ENCODE measurements at regions not wholly inside any gene's neighbourhood (a gene's known extent, or its start where the extent isn't known, plus 50 kb on each side); places are given as distances from the start of the nearest gene placed in this dataset.

DNA sequence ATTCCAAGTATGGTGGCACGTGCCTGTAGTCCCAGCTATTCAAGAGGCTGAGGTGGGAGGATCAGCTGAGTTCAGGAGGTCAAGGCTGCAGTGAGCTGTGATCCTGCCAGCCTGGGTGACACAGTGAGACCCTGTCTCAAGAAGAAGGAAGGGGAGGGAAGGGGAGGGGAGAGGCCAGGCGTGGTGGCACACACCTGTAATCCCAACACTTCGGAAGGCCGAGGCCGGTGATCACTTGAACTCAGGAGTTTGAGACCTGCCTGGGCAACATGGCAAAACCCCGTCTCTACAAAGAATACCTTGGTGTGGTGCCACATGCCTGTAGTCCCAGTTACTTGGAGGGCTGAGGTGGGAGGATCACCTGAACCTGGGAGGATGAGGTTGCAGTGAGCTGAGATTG, 145.7 kb downstream of the SHANK2 start (continued):
- TF ChIP-seq, protein P1, sequence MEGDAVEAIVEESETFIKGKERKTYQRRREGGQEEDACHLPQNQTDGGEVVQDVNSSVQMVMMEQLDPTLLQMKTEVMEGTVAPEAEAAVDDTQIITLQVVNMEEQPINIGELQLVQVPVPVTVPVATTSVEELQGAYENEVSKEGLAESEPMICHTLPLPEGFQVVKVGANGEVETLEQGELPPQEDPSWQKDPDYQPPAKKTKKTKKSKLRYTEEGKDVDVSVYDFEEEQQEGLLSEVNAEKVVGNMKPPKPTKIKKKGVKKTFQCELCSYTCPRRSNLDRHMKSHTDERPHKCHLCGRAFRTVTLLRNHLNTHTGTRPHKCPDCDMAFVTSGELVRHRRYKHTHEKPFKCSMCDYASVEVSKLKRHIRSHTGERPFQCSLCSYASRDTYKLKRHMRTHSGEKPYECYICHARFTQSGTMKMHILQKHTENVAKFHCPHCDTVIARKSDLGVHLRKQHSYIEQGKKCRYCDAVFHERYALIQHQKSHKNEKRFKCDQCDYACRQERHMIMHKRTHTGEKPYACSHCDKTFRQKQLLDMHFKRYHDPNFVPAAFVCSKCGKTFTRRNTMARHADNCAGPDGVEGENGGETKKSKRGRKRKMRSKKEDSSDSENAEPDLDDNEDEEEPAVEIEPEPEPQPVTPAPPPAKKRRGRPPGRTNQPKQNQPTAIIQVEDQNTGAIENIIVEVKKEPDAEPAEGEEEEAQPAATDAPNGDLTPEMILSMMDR (conservative IDR thresholded peaks at IDR 0.05; ENCODE audit: low read depth in 2 of 2) = no peak

- ATAC-seq (no peak), DNase-seq (ENCODE audit: low spot score) (no peak)
- Histone ChIP-seq H3F3A (replicated peaks; ENCODE audit: low read depth) (no peaks in the 10 kb centered on the region), H3K4me3 (no peak overlapping the region), H3K27ac (ENCODE audit: low read depth) (no peak overlapping the region), H3K9me2 (ENCODE audit: insufficient read depth) (no peaks in the 10 kb centered on the region), H3K36me3 (ENCODE audit: insufficient read depth) (no peaks in the 10 kb centered on the region), H3K27me3 (ENCODE audit: insufficient read depth) (no peaks in the 10 kb centered on the region), H2AFZ (no peak overlapping the region), H3K4me1 (ENCODE audit: insufficient read depth) (no peaks in the 10 kb centered on the region), H4K20me1 (replicated peaks; ENCODE audit: insufficient read depth) (peaks cover 6% of the 10 kb centered on the region; the same call in 1 of the 2 replicates), H3K79me2 (replicated peaks; ENCODE audit: insufficient read depth) (peaks cover 4% of the 10 kb centered on the region; the same call in 1 of the 2 replicates), H3K4me2 (no peak overlapping the region)
- TF ChIP-seq EZH2phosphoT487 (IDR thresholded peaks at IDR 0.05; ENCODE audit: unreplicated experiment) (no peak), STAT1 (IDR thresholded peaks at IDR 0.05; ENCODE audit: unreplicated experiment) (no peak), POLR2AphosphoS5 (IDR thresholded peaks at IDR 0.05; ENCODE audit: low read depth) (no peak), CREB1 (CRISPR knock-in tag; IDR thresholded peaks at IDR 0.05; ENCODE audit: low read depth) (no peak), EZH2 (IDR thresholded peaks at IDR 0.05; ENCODE audit: low read depth, unreplicated experiment) (no peak), ZNF462 (CRISPR knock-in tag; IDR thresholded peaks at IDR 0.05) (no peak)
- peaks cover 12% of the 10 kb centered on the region for H3K27me3 Mint-ChIP-seq (ENCODE audit: insufficient read depth, low read depth, poor library complexity)
- no peak overlapping the region for H3K27ac Mint-ChIP-seq
- H3K4me3 Mint-ChIP-seq = no peak overlapping the region
- H3K4me1 Mint-ChIP-seq = peaks cover 3% of the 10 kb centered on the region
- no peaks in the 10 kb centered on the region for H3K9me3 Mint-ChIP-seq
- H3K36me3 Mint-ChIP-seq (ENCODE audit: low read depth) = peaks cover 34% of the 10 kb centered on the region
These were observed 149.1 kb downstream of the SHANK2 start for GRCh38 chr11:71103266-71103665.
